ENCODE measurements at regions not wholly inside any gene's neighbourhood (a gene's known extent, or its start where the extent isn't known, plus 50 kb on each side); places are given as distances from the start of the nearest gene placed in this dataset.

GRCh38 chr5:84549054-84549453 lies 164.4 kb upstream of the EDIL3 start:
- CTCF ChIA-PET, result interaction anchor here (0.6 kb wide), 1 partner anchor 84 kb away, joined by 8 read pairs; no protein-coding TSS in a partner anchor
- H3K27ac ChIP-seq, result no peak overlapping the region
- POLR2A ChIA-PET (ENCODE audit: low non-redundant PET), result no interaction called here
- no peak for DNase-seq (ENCODE audit: low spot score)
- no peak for TF ChIP-seq CTCF (conservative IDR thresholded peaks at IDR 0.05; ENCODE audit: low read depth)

GRCh38 chr5:84546686-84547085 lies 162.0 kb upstream of the EDIL3 start:
- H3K27ac ChIP-seq, result no peak overlapping the region
- no peak for DNase-seq (ENCODE audit: low spot score)
- TF ChIP-seq CTCF (conservative IDR thresholded peaks at IDR 0.05; ENCODE audit: low read depth), result no peak
- POLR2A ChIA-PET (ENCODE audit: low non-redundant PET), result no interaction called here
- CTCF ChIA-PET, result no interaction called here

GRCh38 chr5:84536797-84537196 lies 152.1 kb upstream of the EDIL3 start:
- no peak for TF ChIP-seq CTCF (conservative IDR thresholded peaks at IDR 0.05; ENCODE audit: low read depth)
- CTCF ChIA-PET, result no interaction called here
- H3K27ac ChIP-seq, result no peak overlapping the region
- POLR2A ChIA-PET (ENCODE audit: low non-redundant PET), result no interaction called here
- no peak for DNase-seq (ENCODE audit: low spot score)

- TF ChIP-seq CTCF (conservative IDR thresholded peaks at IDR 0.05; ENCODE audit: low read depth), result no peak
- H3K27ac ChIP-seq, result no peak overlapping the region
- DNase-seq (ENCODE audit: low spot score), result no peak
- ChIA-PET CTCF (interaction anchor here (0.6 kb wide), 1 partner anchor 817 kb away, joined by 3 read pairs; no protein-coding TSS in a partner anchor), POLR2A (ENCODE audit: low non-redundant PET) (no interaction called here)
Measured at GRCh38 chr5:84535281-84535680, 150.6 kb upstream of the EDIL3 start.

- no peak for TF ChIP-seq CTCF (conservative IDR thresholded peaks at IDR 0.05; ENCODE audit: low read depth)
- ChIA-PET POLR2A (ENCODE audit: low non-redundant PET) (no interaction called here), CTCF (interaction anchor here (0.6 kb wide), 1 partner anchor 128 kb away, joined by 3 read pairs; no protein-coding TSS in a partner anchor)
- DNase-seq (ENCODE audit: low spot score), result no peak
- H3K27ac ChIP-seq, result no peak overlapping the region
Measured at GRCh38 chr5:84524491-84524890, 139.8 kb upstream of the EDIL3 start.

- no peak overlapping the region for H3K27ac ChIP-seq
- ChIA-PET POLR2A (ENCODE audit: low non-redundant PET) (no interaction called here), CTCF (interaction anchor here (0.6 kb wide), 1 partner anchor 9 kb away, joined by 3 read pairs; no protein-coding TSS in a partner anchor)
- no peak for TF ChIP-seq CTCF (conservative IDR thresholded peaks at IDR 0.05; ENCODE audit: low read depth)
- no peak for DNase-seq (ENCODE audit: low spot score)
Measured at GRCh38 chr5:84518862-84519261, 134.2 kb upstream of the EDIL3 start.

GRCh38 chr5:84518370-84518769 lies 133.7 kb upstream of the EDIL3 start:
- CTCF ChIA-PET, result no interaction called here
- DNase-seq (ENCODE audit: low spot score), result no peak
- no peak overlapping the region for H3K27ac ChIP-seq
- no peak for TF ChIP-seq CTCF (conservative IDR thresholded peaks at IDR 0.05; ENCODE audit: low read depth)
- POLR2A ChIA-PET (ENCODE audit: low non-redundant PET), result no interaction called here
